Activated T-cell treated with anti-CD3 and anti-CD28 coated beads for 48 hours (primary cell): ENCODE measurements at regions not wholly inside any gene's neighbourhood (a gene's known extent, or its start where the extent isn't known, plus 50 kb on each side); places are given as distances from the start of the nearest gene placed in this dataset.
"Not testable (repeated sequence)": the region's sequence is repeated elsewhere in the genome, so short reads cannot be mapped to it uniquely, and the experiment has no call there.

ENCODE experiments used
- DNase-seq: peaks from one replicate; pipeline ENCODE4 v3.0.0-alpha.2; 2020; ENCODE audit warnings: low read depth

- no peak for DNase-seq
Measured at GRCh38 chr2:182595650-182596049, 120.4 kb upstream of the DNAJC10 start.

- no peak for DNase-seq
Measured at GRCh38 chr2:182597570-182598295, 118.3 kb upstream of the DNAJC10 start.

GRCh38 chr2:182598626-182599025 lies 117.4 kb upstream of the DNAJC10 start:
- DNase-seq = no peak

- DNase-seq = no peak
Measured at GRCh38 chr2:182605166-182605565, 110.9 kb upstream of the DNAJC10 start.

GRCh38 chr2:182606728-182607681 lies 109.1 kb upstream of the DNAJC10 start:
- DNase-seq = no peak

- no peak for DNase-seq
Measured at GRCh38 chr2:182608181-182608845, 107.7 kb upstream of the DNAJC10 start.

- DNase-seq = not testable (repeated sequence)
Measured at GRCh38 chr2:182609005-182609404, 107.1 kb upstream of the DNAJC10 start.

- no peak for DNase-seq
Measured at GRCh38 chr2:182610231-182610630, 105.8 kb upstream of the DNAJC10 start.

- DNase-seq = no peak
Measured at GRCh38 chr2:182611009-182611408, 105.0 kb upstream of the DNAJC10 start.

GRCh38 chr2:182615036-182615435 lies 101.0 kb upstream of the DNAJC10 start:
- no peak for DNase-seq

GRCh38 chr2:182616471-182617393 lies 99.3 kb upstream of the DNAJC10 start:
- no peak for DNase-seq

- DNase-seq = no peak
Measured at GRCh38 chr2:182618672-182619079, 97.4 kb upstream of the DNAJC10 start.

GRCh38 chr2:182619276-182619675 lies 96.8 kb upstream of the DNAJC10 start:
- DNase-seq = no peak

- DNase-seq = no peak
Measured at GRCh38 chr2:182621191-182621590, 94.9 kb upstream of the DNAJC10 start.

- DNase-seq = no peak
Measured at GRCh38 chr2:182621810-182622209, 94.2 kb upstream of the DNAJC10 start.

- DNase-seq = no peak
Measured at GRCh38 chr2:182622231-182622630, 93.8 kb upstream of the DNAJC10 start.

GRCh38 chr2:182625814-182626213 lies 90.2 kb upstream of the DNAJC10 start:
- DNase-seq = no peak

GRCh38 chr2:182628916-182629315 lies 87.1 kb upstream of the DNAJC10 start:
- DNase-seq = no peak

- no peak for DNase-seq
Measured at GRCh38 chr2:182630207-182630606, 85.8 kb upstream of the DNAJC10 start.

GRCh38 chr2:182631299-182631698 lies 84.8 kb upstream of the DNAJC10 start:
- no peak for DNase-seq

GRCh38 chr2:182634386-182634785 lies 81.7 kb upstream of the DNAJC10 start:
- no peak for DNase-seq
